IPS-NIHi7 (cell line): ENCODE measurements at regions not wholly inside any gene's neighbourhood (a gene's known extent, or its start where the extent isn't known, plus 50 kb on each side); places are given as distances from the start of the nearest gene placed in this dataset.

Experiments used
- DNase-seq: peaks from one replicate; pipeline ENCODE4 v3.0.0; 2012; ENCODE audit warnings: mixed read lengths; ENCODE audit errors: extremely low spot score

GRCh38 chr15:97875025-97875512 is 85.4 kb upstream of the ARRDC4 start:
- DNase-seq = no peak

GRCh38 chr15:97875513-97876280 is 84.8 kb upstream of the ARRDC4 start:
- no peak for DNase-seq

- DNase-seq = no peak
Observed at GRCh38 chr15:97876281-97876675, 84.2 kb upstream of the ARRDC4 start.

GRCh38 chr15:97881346-97881965 is 79.0 kb upstream of the ARRDC4 start:
- peak; percentile 27 for DNase-seq

- DNase-seq = no peak
Observed at GRCh38 chr15:97884513-97885131, 75.9 kb upstream of the ARRDC4 start.

DNA sequence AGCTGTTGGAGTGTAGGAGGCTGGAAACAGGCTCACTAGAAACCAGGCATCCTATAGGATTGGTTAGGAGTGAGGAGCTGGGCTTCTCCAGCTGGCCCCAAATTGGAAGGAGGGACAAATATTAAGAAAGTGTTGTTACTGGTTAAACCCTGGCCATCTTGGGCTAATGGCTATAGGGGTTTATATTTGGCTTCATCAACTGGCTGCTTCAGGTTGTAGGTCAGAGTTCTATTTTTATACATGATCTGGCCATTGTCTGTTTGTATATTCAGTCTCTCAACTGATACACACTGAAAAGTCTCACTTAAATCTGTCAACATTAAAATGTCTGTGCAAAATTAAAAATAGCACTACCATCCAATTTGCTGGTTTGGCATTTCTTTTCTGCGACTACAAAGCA is 70.2 kb upstream of the ARRDC4 start:
- DNase-seq = no peak

- no peak for DNase-seq
Observed at GRCh38 chr15:97892167-97892938, 68.2 kb upstream of the ARRDC4 start.

GRCh38 chr15:97893967-97894366 is 66.5 kb upstream of the ARRDC4 start:
- DNase-seq = no peak

GRCh38 chr15:97899981-97900380 is 60.5 kb upstream of the ARRDC4 start:
- no peak for DNase-seq

- no peak for DNase-seq
Observed at GRCh38 chr15:97902140-97902780, 58.2 kb upstream of the ARRDC4 start.

DNA sequence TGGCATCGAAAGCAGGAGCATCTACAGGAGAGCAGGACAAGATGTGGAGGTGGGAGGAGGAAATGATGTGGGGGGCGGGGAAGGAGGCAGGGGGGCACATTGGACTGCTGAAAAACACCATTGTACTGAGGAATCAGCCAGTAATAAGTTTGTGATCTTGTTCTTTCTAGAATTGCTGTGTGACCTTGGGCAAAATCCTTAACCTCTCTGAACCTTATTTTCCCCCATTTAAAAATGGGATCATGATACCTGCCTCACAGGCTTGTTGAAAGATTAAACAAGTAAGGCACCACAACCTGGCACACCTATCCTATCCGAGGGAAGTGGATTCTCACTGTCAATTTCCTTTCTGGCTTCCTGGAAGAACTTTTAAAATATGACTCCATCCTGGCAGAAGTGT is 56.9 kb upstream of the ARRDC4 start:
- DNase-seq = no peak

GRCh38 chr15:97903971-97904572 is 56.4 kb upstream of the ARRDC4 start:
- DNase-seq = peak; percentile 89

DNA sequence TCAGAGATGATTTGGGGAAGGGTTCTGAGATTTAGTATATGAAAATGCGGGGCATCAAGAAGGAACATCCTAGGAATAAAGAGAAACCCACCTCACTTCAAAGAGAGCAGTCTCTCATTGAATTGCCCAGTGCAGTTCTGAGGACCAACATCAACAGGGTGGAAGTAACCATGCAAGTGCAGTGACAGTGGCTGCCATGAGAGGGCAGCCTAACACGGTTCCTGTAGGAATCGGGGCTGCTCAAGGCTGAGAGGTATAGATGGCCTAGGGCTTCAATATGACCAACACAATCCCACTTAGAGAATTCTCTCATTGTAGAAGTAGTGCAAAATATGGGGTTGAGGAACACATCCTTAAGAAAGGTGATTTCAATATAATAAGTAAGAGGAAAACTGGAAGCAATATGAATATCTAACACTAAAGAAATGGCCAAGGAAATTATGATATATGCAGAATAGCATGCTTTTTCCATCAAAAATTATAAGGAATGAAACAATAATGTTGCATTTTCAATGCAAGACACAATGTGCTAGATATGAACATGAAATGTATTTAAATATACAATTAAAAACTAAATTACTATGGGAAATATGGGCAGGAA is 51.1 kb upstream of the ARRDC4 start:
- peak; percentile 81 for DNase-seq
